Smooth muscle cell (in vitro differentiated cells): ENCODE measurements at regions not wholly inside any gene's neighbourhood (a gene's known extent, or its start where the extent isn't known, plus 50 kb on each side); places are given as distances from the start of the nearest gene placed in this dataset.
A peak's percentile ranks its signal among the peaks of the same experiment; 100 is the strongest.

Source experiments
- DNase-seq: peaks from one replicate; lab custom pipeline; 2025; ENCODE audit not compliant: unreplicated experiment; lab: John Stamatoyannopoulos, UW
- H2AFZ ChIP-seq: fragments of 200-600 bp; sonication (generic); 2 replicates; pipeline ENCODE4 v1.6.0; 2016; ENCODE audit warnings: antibody characterized with exemption, low read depth, mild to moderate bottlenecking
- H3F3A ChIP-seq: fragments of 200-600 bp; sonication (generic); 2 replicates; pipeline ENCODE4 v1.6.0; 2017; ENCODE audit warnings: antibody characterized with exemption, low read depth
- H3K27ac ChIP-seq: fragments of 200-600 bp; sonication (generic); 2 replicates; pipeline ENCODE4 v1.5.1; 2016; ENCODE audit warnings: low read depth, mild to moderate bottlenecking
- H3K27me3 ChIP-seq: fragments of 200-600 bp; sonication (generic); 2 replicates; pipeline ENCODE4 v1.6.1; 2016; ENCODE audit warnings: low read depth, mild to moderate bottlenecking
- H3K36me3 ChIP-seq: fragments of 200-600 bp; sonication (generic); 2 replicates; pipeline ENCODE4 v1.5.1; 2016; ENCODE audit warnings: low read depth
- H3K4me1 ChIP-seq: fragments of 200-600 bp; sonication (generic); 2 replicates; pipeline ENCODE4 v1.5.1; 2016; ENCODE audit warnings: low read depth
- H3K4me2 ChIP-seq: fragments of 200-600 bp; sonication (generic); 2 replicates; pipeline ENCODE4 v1.6.0; 2016; ENCODE audit warnings: mild to moderate bottlenecking
- H3K4me3 ChIP-seq: fragments of 200-600 bp; sonication (generic); 2 replicates; pipeline ENCODE4 v1.5.1; 2016; ENCODE audit warnings: mild to moderate bottlenecking
- H3K79me2 ChIP-seq: fragments of 200-600 bp; sonication (generic); 2 replicates; pipeline ENCODE4 v1.6.0; 2016; ENCODE audit warnings: low read depth, mild to moderate bottlenecking
- H3K9ac ChIP-seq: fragments of 200-600 bp; sonication (generic); 2 replicates; pipeline ENCODE4 v1.6.0; 2016; ENCODE audit warnings: low read depth
- H3K9me3 ChIP-seq: fragments of 200-600 bp; sonication (generic); replicated peaks from 2 replicates; pipeline ENCODE4 v1.5.1; 2016; ENCODE audit warnings: low read depth
- H4K20me1 ChIP-seq: fragments of 200-600 bp; sonication (generic); 2 replicates; pipeline ENCODE4 v1.6.0; 2016; ENCODE audit warnings: low read depth
- CTCF ChIP-seq: fragments of 200-600 bp; sonication (generic); IDR thresholded peaks from 2 replicates; pipeline ENCODE4 v1.5.1; 2017; ENCODE audit warnings: borderline replicate concordance, mild to moderate bottlenecking, antibody characterized with exemption; ENCODE audit not compliant: insufficient read depth, poor library complexity, severe bottlenecking
- WGBS: methylation state at CpG from one replicate; pipeline ENCODE4 v1.1.7; 2016; ENCODE audit warnings: low lambda C conversion rate; 5-methylcytosine and 5-hydroxymethylcytosine counted together

GRCh38 chr4:111501946-111502345 lies 643.3 kb upstream of the FAM241A start:
- Histone ChIP-seq H2AFZ (no peak overlapping the region), H3K9me3 (no peaks in the 10 kb centered on the region), H3K36me3 (no peaks in the 10 kb centered on the region), H3K4me3 (no peak overlapping the region), H3K4me2 (no peak overlapping the region), H3K9ac (no peak overlapping the region), H4K20me1 (no peaks in the 10 kb centered on the region), H3K27ac (no peak overlapping the region), H3K79me2 (no peaks in the 10 kb centered on the region), H3K4me1 (no peaks in the 10 kb centered on the region), H3F3A (no peaks in the 10 kb centered on the region), H3K27me3 (no peaks in the 10 kb centered on the region)
- no peak for TF ChIP-seq CTCF
- DNase-seq = no peak
- WGBS = 88% methylated on average over 2 of the region's 2 CpGs

- WGBS = 99% methylated on average over 2 of the region's 2 CpGs
- no peaks in the 10 kb centered on the region for H3K4me1 ChIP-seq
- no peak overlapping the region for H3K4me2 ChIP-seq
- no peaks in the 10 kb centered on the region for H4K20me1 ChIP-seq
- no peak overlapping the region for H3K9ac ChIP-seq
- no peaks in the 10 kb centered on the region for H3K9me3 ChIP-seq
- no peaks in the 10 kb centered on the region for H3F3A ChIP-seq
- peak overlapping the region; percentile 43 for H2AFZ ChIP-seq
- no peaks in the 10 kb centered on the region for H3K36me3 ChIP-seq
- H3K27ac ChIP-seq = no peak overlapping the region
- no peaks in the 10 kb centered on the region for H3K27me3 ChIP-seq
- no peak for TF ChIP-seq CTCF
- H3K79me2 ChIP-seq = no peaks in the 10 kb centered on the region
- no peak for DNase-seq
- H3K4me3 ChIP-seq = no peak overlapping the region
Measured at GRCh38 chr4:111502626-111503025, 642.6 kb upstream of the FAM241A start.

- peak overlapping the region; percentile 8 for H3K27ac ChIP-seq
- H3F3A ChIP-seq = peaks cover 3% of the 10 kb centered on the region
- H3K4me2 ChIP-seq = peak overlapping the region; percentile 18
- no peak overlapping the region for H3K4me3 ChIP-seq
- TF ChIP-seq CTCF = no peak
- H3K36me3 ChIP-seq = no peaks in the 10 kb centered on the region
- no peaks in the 10 kb centered on the region for H4K20me1 ChIP-seq
- H3K9ac ChIP-seq = no peak overlapping the region
- no peaks in the 10 kb centered on the region for H3K79me2 ChIP-seq
- H3K4me1 ChIP-seq = no peaks in the 10 kb centered on the region
- DNase-seq = no peak
- 37% methylated on average over 2 of the region's 2 CpGs for WGBS
- H3K27me3 ChIP-seq = no peaks in the 10 kb centered on the region
- H2AFZ ChIP-seq = no peak overlapping the region
- H3K9me3 ChIP-seq = no peaks in the 10 kb centered on the region
Measured at GRCh38 chr4:111506706-111507105, 638.5 kb upstream of the FAM241A start.

- H4K20me1 ChIP-seq = no peaks in the 10 kb centered on the region
- H2AFZ ChIP-seq = no peak overlapping the region
- H3K4me1 ChIP-seq = peaks cover 4% of the 10 kb centered on the region
- no peaks in the 10 kb centered on the region for H3K9me3 ChIP-seq
- no peaks in the 10 kb centered on the region for H3K79me2 ChIP-seq
- TF ChIP-seq CTCF = no peak
- no peak overlapping the region for H3K9ac ChIP-seq
- H3F3A ChIP-seq = peaks cover 3% of the 10 kb centered on the region
- DNase-seq = no peak
- H3K27ac ChIP-seq = peak overlapping the region; percentile 91
- H3K4me3 ChIP-seq = no peak overlapping the region
- H3K4me2 ChIP-seq = no peak overlapping the region
- no peaks in the 10 kb centered on the region for H3K27me3 ChIP-seq
- no peaks in the 10 kb centered on the region for H3K36me3 ChIP-seq
Measured at GRCh38 chr4:111510535-111510934, 634.7 kb upstream of the FAM241A start.
